ENCODE measurements at regions not wholly inside any gene's neighbourhood (a gene's known extent, or its start where the extent isn't known, plus 50 kb on each side); places are given as distances from the start of the nearest gene placed in this dataset.

DNA sequence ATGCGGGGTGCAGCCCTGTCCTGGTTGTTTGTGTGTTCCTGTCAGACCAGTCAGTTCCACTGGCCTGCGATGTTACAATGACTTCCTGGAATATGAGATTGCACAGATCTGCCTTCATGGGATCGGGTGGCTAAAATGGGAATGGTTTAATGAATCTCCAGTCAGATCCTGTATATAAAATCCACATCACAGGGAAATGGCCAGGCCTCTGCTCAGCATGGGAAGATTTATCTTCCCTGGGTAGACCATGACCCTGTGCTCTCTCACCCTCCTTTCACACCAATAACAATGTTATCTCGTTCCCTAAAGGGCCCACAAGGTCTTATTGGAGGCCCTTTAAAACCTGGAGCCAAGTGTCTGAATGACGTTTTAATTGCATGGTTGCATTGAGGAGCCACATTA is 307.4 kb downstream of the RAB28 start:
- Histone ChIP-seq H3K36me3 (ENCODE audit: control insufficient read depth in 4 of 4, insufficient read depth in 3 of 4, low read depth in 1 of 4, low read length in 3 of 4) (no peaks in the 10 kb centered on the region), H3K27me3 (ENCODE audit: control insufficient read depth in 4 of 4, insufficient read depth in 4 of 4, low read length in 3 of 4) (no peaks in the 10 kb centered on the region), H3K27ac (ENCODE audit: low read depth in 1 of 2, low read length in 2 of 2) (no peak overlapping the region), H3K9ac (ENCODE audit: low read depth in 1 of 2, low read length in 2 of 2) (no peak overlapping the region), H3K4me3 (ENCODE audit: low read depth in 1 of 3, low read length in 3 of 3) (no peak overlapping the region), H3K9me3 (ENCODE audit: control insufficient read depth in 4 of 4, low read length in 3 of 4) (no peaks in the 10 kb centered on the region), H3K4me1 (ENCODE audit: control insufficient read depth in 4 of 4, insufficient read depth in 4 of 4, low read length in 3 of 4) (no peaks in the 10 kb centered on the region)
- TF ChIP-seq, protein P1, sequence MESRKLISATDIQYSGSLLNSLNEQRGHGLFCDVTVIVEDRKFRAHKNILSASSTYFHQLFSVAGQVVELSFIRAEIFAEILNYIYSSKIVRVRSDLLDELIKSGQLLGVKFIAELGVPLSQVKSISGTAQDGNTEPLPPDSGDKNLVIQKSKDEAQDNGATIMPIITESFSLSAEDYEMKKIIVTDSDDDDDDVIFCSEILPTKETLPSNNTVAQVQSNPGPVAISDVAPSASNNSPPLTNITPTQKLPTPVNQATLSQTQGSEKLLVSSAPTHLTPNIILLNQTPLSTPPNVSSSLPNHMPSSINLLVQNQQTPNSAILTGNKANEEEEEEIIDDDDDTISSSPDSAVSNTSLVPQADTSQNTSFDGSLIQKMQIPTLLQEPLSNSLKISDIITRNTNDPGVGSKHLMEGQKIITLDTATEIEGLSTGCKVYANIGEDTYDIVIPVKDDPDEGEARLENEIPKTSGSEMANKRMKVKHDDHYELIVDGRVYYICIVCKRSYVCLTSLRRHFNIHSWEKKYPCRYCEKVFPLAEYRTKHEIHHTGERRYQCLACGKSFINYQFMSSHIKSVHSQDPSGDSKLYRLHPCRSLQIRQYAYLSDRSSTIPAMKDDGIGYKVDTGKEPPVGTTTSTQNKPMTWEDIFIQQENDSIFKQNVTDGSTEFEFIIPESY (IDR thresholded peaks at IDR 0.05) = no peak
- no peak for TF ChIP-seq HNF4A (conservative IDR thresholded peaks at IDR 0.05)
- TF ChIP-seq EGR1 (IDR thresholded peaks at IDR 0.05; ENCODE audit: low read depth in 2 of 2) = no peak
- no peak for TF ChIP-seq RAD21 (IDR thresholded peaks at IDR 0.05)
- TF ChIP-seq, protein P2, sequence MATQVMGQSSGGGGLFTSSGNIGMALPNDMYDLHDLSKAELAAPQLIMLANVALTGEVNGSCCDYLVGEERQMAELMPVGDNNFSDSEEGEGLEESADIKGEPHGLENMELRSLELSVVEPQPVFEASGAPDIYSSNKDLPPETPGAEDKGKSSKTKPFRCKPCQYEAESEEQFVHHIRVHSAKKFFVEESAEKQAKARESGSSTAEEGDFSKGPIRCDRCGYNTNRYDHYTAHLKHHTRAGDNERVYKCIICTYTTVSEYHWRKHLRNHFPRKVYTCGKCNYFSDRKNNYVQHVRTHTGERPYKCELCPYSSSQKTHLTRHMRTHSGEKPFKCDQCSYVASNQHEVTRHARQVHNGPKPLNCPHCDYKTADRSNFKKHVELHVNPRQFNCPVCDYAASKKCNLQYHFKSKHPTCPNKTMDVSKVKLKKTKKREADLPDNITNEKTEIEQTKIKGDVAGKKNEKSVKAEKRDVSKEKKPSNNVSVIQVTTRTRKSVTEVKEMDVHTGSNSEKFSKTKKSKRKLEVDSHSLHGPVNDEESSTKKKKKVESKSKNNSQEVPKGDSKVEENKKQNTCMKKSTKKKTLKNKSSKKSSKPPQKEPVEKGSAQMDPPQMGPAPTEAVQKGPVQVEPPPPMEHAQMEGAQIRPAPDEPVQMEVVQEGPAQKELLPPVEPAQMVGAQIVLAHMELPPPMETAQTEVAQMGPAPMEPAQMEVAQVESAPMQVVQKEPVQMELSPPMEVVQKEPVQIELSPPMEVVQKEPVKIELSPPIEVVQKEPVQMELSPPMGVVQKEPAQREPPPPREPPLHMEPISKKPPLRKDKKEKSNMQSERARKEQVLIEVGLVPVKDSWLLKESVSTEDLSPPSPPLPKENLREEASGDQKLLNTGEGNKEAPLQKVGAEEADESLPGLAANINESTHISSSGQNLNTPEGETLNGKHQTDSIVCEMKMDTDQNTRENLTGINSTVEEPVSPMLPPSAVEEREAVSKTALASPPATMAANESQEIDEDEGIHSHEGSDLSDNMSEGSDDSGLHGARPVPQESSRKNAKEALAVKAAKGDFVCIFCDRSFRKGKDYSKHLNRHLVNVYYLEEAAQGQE (IDR thresholded peaks at IDR 0.05) = no peak
- TF ChIP-seq TAF1 (conservative IDR thresholded peaks at IDR 0.05) = no peak
- TF ChIP-seq GABPA (IDR thresholded peaks at IDR 0.05 in 1 of 2, conservative IDR thresholded peaks at IDR 0.05 in 1 of 2) = no peak
- TF ChIP-seq HNF4G (IDR thresholded peaks at IDR 0.05) = no peak
- no peak for TF ChIP-seq FOXA1 (IDR thresholded peaks at IDR 0.05)
- TF ChIP-seq NR2F2 (IDR thresholded peaks at IDR 0.05) = no peak
- no peak for TF ChIP-seq RXRA (IDR thresholded peaks at IDR 0.05)
- TF ChIP-seq, protein P3, sequence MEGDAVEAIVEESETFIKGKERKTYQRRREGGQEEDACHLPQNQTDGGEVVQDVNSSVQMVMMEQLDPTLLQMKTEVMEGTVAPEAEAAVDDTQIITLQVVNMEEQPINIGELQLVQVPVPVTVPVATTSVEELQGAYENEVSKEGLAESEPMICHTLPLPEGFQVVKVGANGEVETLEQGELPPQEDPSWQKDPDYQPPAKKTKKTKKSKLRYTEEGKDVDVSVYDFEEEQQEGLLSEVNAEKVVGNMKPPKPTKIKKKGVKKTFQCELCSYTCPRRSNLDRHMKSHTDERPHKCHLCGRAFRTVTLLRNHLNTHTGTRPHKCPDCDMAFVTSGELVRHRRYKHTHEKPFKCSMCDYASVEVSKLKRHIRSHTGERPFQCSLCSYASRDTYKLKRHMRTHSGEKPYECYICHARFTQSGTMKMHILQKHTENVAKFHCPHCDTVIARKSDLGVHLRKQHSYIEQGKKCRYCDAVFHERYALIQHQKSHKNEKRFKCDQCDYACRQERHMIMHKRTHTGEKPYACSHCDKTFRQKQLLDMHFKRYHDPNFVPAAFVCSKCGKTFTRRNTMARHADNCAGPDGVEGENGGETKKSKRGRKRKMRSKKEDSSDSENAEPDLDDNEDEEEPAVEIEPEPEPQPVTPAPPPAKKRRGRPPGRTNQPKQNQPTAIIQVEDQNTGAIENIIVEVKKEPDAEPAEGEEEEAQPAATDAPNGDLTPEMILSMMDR (IDR thresholded peaks at IDR 0.05; ENCODE audit: low read depth, low read length, missing input control) = no peak
- no peak for TF ChIP-seq JUND (IDR thresholded peaks at IDR 0.05)
- TF ChIP-seq YY1 (IDR thresholded peaks at IDR 0.05) = no peak
- TF ChIP-seq, protein P4, sequence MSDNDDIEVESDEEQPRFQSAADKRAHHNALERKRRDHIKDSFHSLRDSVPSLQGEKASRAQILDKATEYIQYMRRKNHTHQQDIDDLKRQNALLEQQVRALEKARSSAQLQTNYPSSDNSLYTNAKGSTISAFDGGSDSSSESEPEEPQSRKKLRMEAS (IDR thresholded peaks at IDR 0.05) = no peak
- TF ChIP-seq, protein P5, sequence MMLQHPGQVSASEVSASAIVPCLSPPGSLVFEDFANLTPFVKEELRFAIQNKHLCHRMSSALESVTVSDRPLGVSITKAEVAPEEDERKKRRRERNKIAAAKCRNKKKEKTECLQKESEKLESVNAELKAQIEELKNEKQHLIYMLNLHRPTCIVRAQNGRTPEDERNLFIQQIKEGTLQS (IDR thresholded peaks at IDR 0.05) = no peak
- TF ChIP-seq FOXA2 (IDR thresholded peaks at IDR 0.05) = no peak
- no peak for TF ChIP-seq SP1 (IDR thresholded peaks at IDR 0.05)
- no peak for DNase-seq (ENCODE audit: low spot score)
- WGBS = 61% methylated on average over 5 of the region's 5 CpGs
